ENCODE measurements at regions not wholly inside any gene's neighbourhood (a gene's known extent, or its start where the extent isn't known, plus 50 kb on each side); places are given as distances from the start of the nearest gene placed in this dataset.
"Not testable (repeated sequence)": the region's sequence is repeated elsewhere in the genome, so short reads cannot be mapped to it uniquely, and the experiment has no call there.

DNA sequence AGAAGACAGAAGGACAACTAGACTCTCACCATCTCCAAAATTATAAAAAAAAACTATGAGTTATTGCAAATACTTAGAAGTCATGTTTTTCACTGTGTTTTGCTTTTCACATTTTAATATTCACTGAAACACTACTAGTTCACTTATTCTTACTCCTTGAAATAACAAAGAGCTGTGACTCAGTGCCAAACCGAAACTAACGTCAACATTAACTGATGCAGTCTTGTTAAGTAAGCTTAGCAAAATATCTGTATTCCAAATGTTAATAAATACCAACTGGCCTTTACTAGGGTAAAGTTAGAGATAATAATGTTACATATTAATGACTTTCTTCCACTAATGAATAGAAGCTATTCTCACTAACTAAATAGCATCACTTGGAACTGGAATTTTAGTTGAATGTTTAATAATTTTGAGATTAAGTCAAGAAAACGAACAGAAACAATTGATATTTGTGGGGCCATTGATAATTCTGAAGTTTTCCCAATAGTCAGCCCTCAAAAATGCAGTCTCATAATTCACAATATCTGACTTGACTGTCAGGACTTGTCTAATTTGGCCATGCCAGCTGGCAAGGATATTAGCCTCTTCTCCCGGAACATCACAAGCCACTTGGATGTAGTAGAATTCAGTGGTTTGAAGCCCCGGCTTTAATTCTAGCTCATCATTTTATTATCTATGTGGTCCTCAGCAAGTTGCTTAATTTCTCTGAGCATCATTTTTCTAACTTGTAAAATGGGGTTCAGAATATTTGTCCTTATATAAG, 230.1 kb upstream of the DDI1 start:
- peak; percentile 78 for DNase-seq (ENCODE audit: low read depth)

DNA sequence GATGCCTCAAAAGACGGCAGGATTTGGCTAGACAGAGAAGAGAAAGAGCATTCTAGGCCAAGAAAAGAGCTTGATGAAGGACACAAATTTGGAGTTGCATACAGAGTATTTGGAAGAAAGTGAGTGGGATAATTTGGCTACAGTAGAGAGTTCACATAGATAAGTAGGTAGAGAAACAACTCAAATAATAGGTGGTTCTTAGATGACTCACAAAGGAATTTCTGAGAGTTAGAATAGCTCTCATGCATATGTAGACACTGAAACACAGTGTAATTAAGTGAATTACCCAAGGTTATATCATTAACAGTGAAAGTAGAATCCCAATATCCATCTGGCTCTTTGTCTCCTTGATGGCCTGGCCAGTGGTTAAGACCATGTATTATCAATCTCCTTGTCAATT, 228.6 kb upstream of the DDI1 start:
- DNase-seq (ENCODE audit: low read depth) = no peak

DNA sequence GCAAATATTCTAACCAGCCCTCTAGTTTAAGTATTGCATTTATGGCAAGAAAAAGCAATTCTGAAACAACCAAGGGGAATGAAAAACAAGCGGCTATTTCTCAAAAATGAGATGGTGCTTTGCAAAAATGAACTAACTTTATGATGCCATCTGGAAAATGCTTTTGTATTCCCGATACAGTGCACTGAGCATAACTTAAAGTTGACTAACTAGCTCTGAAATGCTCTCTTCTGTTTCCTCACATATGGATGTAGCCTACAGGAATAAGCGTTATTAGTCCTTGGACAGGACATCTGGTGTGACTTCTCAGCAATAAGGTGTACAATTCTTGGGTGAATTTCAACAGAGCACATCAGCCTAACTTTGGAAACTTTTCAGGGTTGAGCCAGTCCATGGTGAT, 228.2 kb upstream of the DDI1 start:
- DNase-seq (ENCODE audit: low read depth) = no peak

- no peak for DNase-seq (ENCODE audit: low read depth)
Measured at GRCh38 chr11:103811870-103812455, 224.5 kb upstream of the DDI1 start.

DNA sequence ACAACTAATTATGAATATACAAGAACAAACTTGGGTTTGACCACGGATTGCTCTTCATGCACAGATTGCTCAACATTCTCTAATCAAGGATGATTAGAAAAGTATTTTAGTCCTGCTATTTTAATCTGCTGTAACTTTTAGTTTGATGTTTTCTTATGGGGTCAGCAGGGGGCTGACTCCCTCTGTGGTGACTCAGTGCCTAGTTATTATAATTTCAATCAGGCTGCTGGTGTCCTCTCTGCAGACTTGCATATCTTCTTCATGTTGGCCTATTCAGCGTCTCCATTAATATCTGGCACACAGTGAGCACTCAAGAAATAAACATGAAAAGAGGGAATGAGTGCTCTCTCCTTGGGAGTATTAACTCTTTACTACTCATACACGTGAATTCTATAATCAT, 223.8 kb upstream of the DDI1 start:
- DNase-seq (ENCODE audit: low read depth) = no peak

DNA sequence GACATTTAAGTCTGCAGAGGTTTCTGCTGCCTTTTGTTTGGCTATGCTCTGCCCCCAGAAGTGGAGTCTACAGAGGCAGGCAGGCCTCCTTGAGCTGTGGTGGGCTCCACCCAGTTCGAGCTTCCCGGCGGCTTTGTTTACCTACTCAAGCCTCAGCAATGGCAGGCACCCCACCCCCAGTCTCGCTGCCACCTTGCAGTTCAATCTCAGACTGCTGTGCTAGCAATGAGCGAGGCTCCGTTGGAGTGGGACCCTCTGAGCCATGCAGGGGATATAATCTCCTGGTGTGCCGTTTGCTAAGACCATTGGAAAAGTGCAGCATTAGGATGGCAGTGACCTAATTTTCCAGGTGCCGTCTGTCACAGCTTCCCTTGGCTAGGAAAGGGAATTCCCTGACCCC, 216.1 kb upstream of the DDI1 start:
- DNase-seq (ENCODE audit: low read depth) = not testable (repeated sequence)

GRCh38 chr11:103824116-103824515, 212.3 kb upstream of the DDI1 start:
- DNase-seq (ENCODE audit: low read depth) = no peak

DNA sequence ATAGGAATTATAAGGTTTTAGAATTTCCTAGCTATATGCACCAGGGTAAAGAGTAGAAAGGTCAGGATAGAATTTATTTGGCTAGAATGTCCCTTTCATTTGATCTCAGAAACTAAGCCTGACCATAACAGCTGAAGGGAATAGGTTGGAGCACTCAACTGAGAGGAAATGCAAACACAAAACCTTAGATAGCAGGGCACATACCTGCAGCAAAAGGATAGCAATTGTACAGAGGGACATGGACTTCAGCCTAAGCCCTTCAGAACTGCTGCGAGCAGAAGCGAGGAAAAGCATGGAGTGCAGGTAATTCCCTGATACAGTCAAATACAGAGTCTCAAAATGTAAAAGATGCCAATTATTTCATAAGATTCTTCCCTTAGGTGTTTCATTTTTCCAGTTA, 211.0 kb upstream of the DDI1 start:
- DNase-seq (ENCODE audit: low read depth) = no peak

DNA sequence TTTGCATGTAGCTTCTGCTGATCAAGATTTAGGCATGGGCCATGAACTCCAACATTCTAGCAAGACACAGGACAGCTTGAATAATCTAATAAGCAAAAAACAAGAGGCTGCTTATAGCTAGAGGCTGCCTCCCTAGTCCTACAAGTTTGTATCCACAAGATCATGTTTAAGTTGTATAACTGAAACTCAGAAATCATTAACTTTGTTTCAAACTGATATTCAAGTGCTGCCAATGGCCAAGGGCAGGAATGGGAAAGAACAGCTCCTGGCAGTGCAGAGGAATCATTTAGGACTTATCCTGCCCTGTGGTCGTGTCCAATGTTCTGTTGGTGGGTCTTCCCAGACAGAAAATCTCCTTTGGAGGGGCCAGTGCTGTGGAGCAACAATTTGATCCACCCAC, 209.6 kb upstream of the DDI1 start:
- no peak for DNase-seq (ENCODE audit: low read depth)

- DNase-seq (ENCODE audit: low read depth) = no peak
Measured at GRCh38 chr11:103829596-103829995, 206.8 kb upstream of the DDI1 start.

GRCh38 chr11:103830205-103830604, 206.2 kb upstream of the DDI1 start:
- no peak for DNase-seq (ENCODE audit: low read depth)

DNA sequence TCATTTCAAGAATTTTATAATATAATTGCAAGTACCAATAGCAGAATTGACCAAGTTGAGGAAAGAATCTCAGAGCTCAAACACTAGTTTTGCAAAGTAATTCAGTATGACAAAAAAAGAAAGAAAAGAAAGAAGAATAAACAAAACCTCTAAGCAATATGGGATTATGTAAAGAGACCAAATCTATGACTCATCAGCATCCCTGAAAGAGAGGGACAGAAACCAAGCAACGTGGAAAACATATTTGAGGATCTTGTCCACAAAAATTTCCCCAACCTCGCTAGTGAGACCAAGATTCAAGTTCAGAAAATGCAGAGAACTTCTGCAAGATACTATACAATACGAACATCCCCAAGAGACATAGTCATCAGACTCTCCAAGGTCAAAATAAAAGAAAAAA, 203.7 kb upstream of the DDI1 start:
- no peak for DNase-seq (ENCODE audit: low read depth)

GRCh38 chr11:103842191-103842590, 194.2 kb upstream of the DDI1 start:
- DNase-seq (ENCODE audit: low read depth) = no peak

DNA sequence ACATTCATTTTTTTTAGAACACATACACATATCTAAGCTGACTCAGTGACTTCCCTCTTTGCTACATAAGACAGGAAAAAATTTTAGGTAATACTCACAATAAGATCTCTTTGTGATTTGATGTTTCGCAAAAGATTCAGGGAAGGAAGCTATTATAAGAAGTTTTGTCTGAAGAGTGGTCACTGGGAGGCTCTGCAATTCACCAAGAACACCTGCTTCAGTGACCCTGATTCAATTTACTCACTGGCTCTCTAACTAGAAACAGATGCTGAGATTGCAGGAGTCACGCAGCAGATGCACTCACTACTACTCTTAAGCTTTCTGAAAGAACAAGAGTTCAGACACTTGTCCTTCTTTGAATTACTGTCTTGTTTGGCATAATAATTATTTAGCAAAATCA, 193.6 kb upstream of the DDI1 start:
- DNase-seq (ENCODE audit: low read depth) = no peak

DNA sequence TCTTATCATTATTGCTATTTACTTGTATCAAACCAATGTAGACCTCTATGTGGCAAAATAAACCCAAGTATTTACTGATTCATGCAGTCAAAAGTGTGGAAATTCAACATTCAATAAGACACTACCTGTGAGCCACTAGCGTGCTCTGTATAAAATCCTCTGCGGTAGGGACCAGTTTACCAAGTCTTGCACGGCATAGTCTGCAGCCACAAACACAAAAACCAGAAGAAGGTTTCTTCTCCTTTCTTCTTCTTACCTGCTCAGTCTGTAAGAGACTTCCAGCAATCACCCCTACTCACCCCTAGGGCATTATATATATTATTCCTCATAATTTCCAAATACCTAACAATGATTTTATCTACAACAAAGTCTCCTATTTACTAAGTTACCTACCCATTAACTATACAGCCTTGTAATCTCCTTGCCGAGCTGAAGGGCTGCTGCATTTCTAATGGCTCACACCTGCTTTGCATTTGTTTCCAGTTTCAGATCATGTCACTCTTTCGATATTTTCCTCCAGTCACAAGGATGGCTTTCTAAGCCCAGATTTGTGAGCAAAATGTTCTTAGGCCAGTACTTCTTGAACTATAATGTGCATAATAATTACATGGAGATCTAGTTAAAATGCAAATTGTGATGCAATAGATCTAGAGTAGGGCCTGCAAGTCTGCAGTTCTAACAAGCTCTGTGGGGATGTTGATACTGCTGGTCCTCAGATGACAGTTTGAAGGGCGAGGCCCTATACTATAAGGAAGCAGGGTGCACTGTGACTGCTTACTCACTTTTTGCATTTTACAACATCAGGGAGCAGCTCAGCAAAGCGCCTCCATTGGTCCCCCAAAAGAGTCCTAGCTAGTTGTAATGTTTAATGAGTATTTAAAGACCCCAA, 191.9 kb upstream of the DDI1 start:
- no peak for DNase-seq (ENCODE audit: low read depth)

DNA sequence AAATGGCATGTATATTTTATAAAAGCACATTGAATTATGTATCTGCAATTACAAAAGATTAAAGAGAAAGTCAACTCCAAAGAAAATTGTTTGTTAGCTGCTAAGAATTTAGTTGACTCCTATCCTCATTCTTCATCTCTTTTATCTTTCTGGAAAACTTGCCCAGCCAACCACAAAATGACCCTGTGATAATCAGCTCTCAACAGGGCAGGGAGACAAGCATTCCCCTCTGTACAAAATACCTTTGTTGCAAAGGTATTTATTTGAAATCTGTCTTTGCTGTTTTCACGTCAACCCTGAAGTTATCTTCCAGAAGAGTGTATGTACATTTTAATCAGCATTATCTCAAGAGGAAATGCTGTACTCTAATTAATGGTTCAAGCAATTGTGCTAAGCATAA, 191.1 kb upstream of the DDI1 start:
- DNase-seq (ENCODE audit: low read depth) = no peak

GRCh38 chr11:103848686-103849085, 187.8 kb upstream of the DDI1 start:
- no peak for DNase-seq (ENCODE audit: low read depth)

- DNase-seq (ENCODE audit: low read depth) = no peak
Measured at GRCh38 chr11:103849366-103849765, 187.1 kb upstream of the DDI1 start.

GRCh38 chr11:103850419-103851165, 185.8 kb upstream of the DDI1 start:
- DNase-seq (ENCODE audit: low read depth) = no peak

DNA sequence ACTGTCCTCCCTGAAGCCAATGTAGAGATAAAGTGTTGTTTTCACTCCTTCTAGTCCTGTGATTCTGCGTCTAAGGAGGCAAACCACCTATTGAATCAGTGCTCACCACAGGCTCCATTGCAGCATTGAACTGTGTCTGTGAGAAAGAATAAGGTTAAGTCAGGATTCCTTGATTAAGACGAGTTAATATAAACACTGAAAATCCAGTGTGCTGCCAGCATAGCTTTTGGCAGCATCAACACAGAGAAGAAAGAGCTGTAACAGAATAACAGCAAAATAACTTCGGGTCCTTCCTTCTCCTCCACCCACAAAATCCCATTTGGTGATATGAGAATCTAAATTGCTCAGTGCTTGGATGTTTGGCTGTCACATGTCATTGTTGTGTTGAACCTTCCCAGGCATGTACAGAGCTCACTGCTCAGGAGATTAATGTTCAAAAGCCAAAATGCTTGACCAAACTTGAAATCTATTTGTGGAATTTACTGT, 185.2 kb upstream of the DDI1 start:
- DNase-seq (ENCODE audit: low read depth) = no peak

Measured in stromal cell of bone marrow (primary cell).